KOPT-K1 (cell line): ENCODE measurements at regions not wholly inside any gene's neighbourhood (a gene's known extent, or its start where the extent isn't known, plus 50 kb on each side); places are given as distances from the start of the nearest gene placed in this dataset.

ENCODE experiments used
- H3K27ac ChIP-seq: fragments of 200-600 bp; sonication (generic); 2 replicates; pipeline ENCODE4 v1.5.1; 2016; ENCODE audit warnings: antibody characterized with exemption, mild to moderate bottlenecking, low read depth, low read length; ENCODE audit not compliant: poor library complexity, severe bottlenecking
- H3K36me3 ChIP-seq: fragments of 200-600 bp; sonication (generic); 2 replicates; pipeline ENCODE4 v1.5.1; 2017; ENCODE audit warnings: antibody characterized with exemption, mild to moderate bottlenecking, low read length, moderate library complexity; ENCODE audit not compliant: insufficient read depth
- H3K9me3 ChIP-seq: fragments of 200-600 bp; sonication (generic); 2 replicates; pipeline ENCODE4 v1.5.1; 2017; ENCODE audit warnings: antibody characterized with exemption, low read length, mild to moderate bottlenecking; ENCODE audit not compliant: insufficient read depth, poor library complexity, severe bottlenecking

- H3K9me3 ChIP-seq: no peaks in the 10 kb centered on the region
- H3K27ac ChIP-seq: no peak overlapping the region
- H3K36me3 ChIP-seq: no peaks in the 10 kb centered on the region
Observed at GRCh38 chr3:72144773-72145505, 360.0 kb upstream of the PROK2 start.

GRCh38 chr3:72143966-72144717 lies 359.2 kb upstream of the PROK2 start:
- H3K36me3 ChIP-seq: no peaks in the 10 kb centered on the region
- no peak overlapping the region for H3K27ac ChIP-seq
- no peaks in the 10 kb centered on the region for H3K9me3 ChIP-seq

- Histone ChIP-seq H3K27ac (no peak overlapping the region), H3K9me3 (no peaks in the 10 kb centered on the region), H3K36me3 (no peaks in the 10 kb centered on the region)
Observed at GRCh38 chr3:72143322-72143721, 358.4 kb upstream of the PROK2 start.

- no peak overlapping the region for H3K27ac ChIP-seq
- H3K9me3 ChIP-seq: no peaks in the 10 kb centered on the region
- no peaks in the 10 kb centered on the region for H3K36me3 ChIP-seq
Observed at GRCh38 chr3:72142028-72142427, 357.1 kb upstream of the PROK2 start.

- no peaks in the 10 kb centered on the region for H3K9me3 ChIP-seq
- H3K27ac ChIP-seq: no peak overlapping the region
- H3K36me3 ChIP-seq: no peaks in the 10 kb centered on the region
Observed at GRCh38 chr3:72141264-72141663, 356.3 kb upstream of the PROK2 start.

- H3K9me3 ChIP-seq: no peaks in the 10 kb centered on the region
- H3K36me3 ChIP-seq: no peaks in the 10 kb centered on the region
- no peak overlapping the region for H3K27ac ChIP-seq
Observed at GRCh38 chr3:72139316-72139715, 354.4 kb upstream of the PROK2 start.

GRCh38 chr3:72137865-72138861 lies 353.2 kb upstream of the PROK2 start:
- no peaks in the 10 kb centered on the region for H3K36me3 ChIP-seq
- no peak overlapping the region for H3K27ac ChIP-seq
- H3K9me3 ChIP-seq: no peaks in the 10 kb centered on the region

- Histone ChIP-seq H3K36me3 (no peaks in the 10 kb centered on the region), H3K9me3 (no peaks in the 10 kb centered on the region), H3K27ac (no peak overlapping the region)
Observed at GRCh38 chr3:72135636-72136035, 350.7 kb upstream of the PROK2 start.

- H3K9me3 ChIP-seq: no peaks in the 10 kb centered on the region
- H3K36me3 ChIP-seq: no peaks in the 10 kb centered on the region
- H3K27ac ChIP-seq: no peak overlapping the region
Observed at GRCh38 chr3:72134989-72135451, 350.1 kb upstream of the PROK2 start.

- no peaks in the 10 kb centered on the region for H3K36me3 ChIP-seq
- no peaks in the 10 kb centered on the region for H3K9me3 ChIP-seq
- no peak overlapping the region for H3K27ac ChIP-seq
Observed at GRCh38 chr3:72133329-72134011, 348.5 kb upstream of the PROK2 start.

GRCh38 chr3:72131899-72132298 lies 347.0 kb upstream of the PROK2 start:
- no peak overlapping the region for H3K27ac ChIP-seq

GRCh38 chr3:72130565-72130964 lies 345.6 kb upstream of the PROK2 start:
- H3K9me3 ChIP-seq: no peaks in the 10 kb centered on the region
- no peaks in the 10 kb centered on the region for H3K36me3 ChIP-seq
- no peak overlapping the region for H3K27ac ChIP-seq

More at GRCh38 chr3:72131899-72132298, 347.0 kb upstream of the PROK2 start:
- Histone ChIP-seq H3K36me3 (no peaks in the 10 kb centered on the region), H3K9me3 (no peaks in the 10 kb centered on the region)

- H3K27ac ChIP-seq: no peak overlapping the region
- H3K36me3 ChIP-seq: no peaks in the 10 kb centered on the region
- no peaks in the 10 kb centered on the region for H3K9me3 ChIP-seq
Observed at GRCh38 chr3:72129501-72130094, 344.6 kb upstream of the PROK2 start.

GRCh38 chr3:72128921-72129320 lies 344.0 kb upstream of the PROK2 start:
- Histone ChIP-seq H3K36me3 (no peaks in the 10 kb centered on the region), H3K27ac (no peak overlapping the region), H3K9me3 (no peaks in the 10 kb centered on the region)
